GM23338 (cell line): ENCODE measurements at regions not wholly inside any gene's neighbourhood (a gene's known extent, or its start where the extent isn't known, plus 50 kb on each side); places are given as distances from the start of the nearest gene placed in this dataset.

ENCODE experiments used
- ATAC-seq: fragments of 200-7000 bp; cut with Tn5 transposase; 3 replicates; pipeline ENCODE4 v1.9.1; 2020
- DNase-seq: peaks from one replicate; pipeline ENCODE4 v3.0.0-alpha.2; 2015; ENCODE audit warnings: low spot score
- H2AFZ ChIP-seq: fragments of 200-600 bp; sonication (generic); 2 replicates; pipeline ENCODE4 v1.8.0; 2016; ENCODE audit warnings: antibody characterized with exemption, mild to moderate bottlenecking, moderate library complexity
- H3F3A ChIP-seq: fragments of 200-600 bp; sonication (generic); replicated peaks from 2 replicates; pipeline ENCODE4 v1.8.0; 2017; ENCODE audit warnings: antibody characterized with exemption, mixed run types, low read depth
- H3K27ac ChIP-seq: fragments of 200-600 bp; sonication (generic); 2 replicates; pipeline ENCODE4 v1.6.1; 2016; ENCODE audit warnings: low read depth
- H3K27me3 ChIP-seq: fragments of 200-600 bp; sonication (generic); 2 replicates; pipeline ENCODE4 v1.8.0; 2016; ENCODE audit warnings: mild to moderate bottlenecking, mixed run types, moderate library complexity; ENCODE audit not compliant: insufficient read depth
- H3K36me3 ChIP-seq: fragments of 200-600 bp; sonication (generic); 2 replicates; pipeline ENCODE4 v1.8.0; 2016; ENCODE audit warnings: mild to moderate bottlenecking; ENCODE audit not compliant: insufficient read depth
- H3K4me1 ChIP-seq: fragments of 200-600 bp; sonication (generic); 2 replicates; pipeline ENCODE4 v1.8.0; 2016; ENCODE audit warnings: mild to moderate bottlenecking, moderate library complexity; ENCODE audit not compliant: insufficient read depth
- H3K4me2 ChIP-seq: fragments of 200-600 bp; sonication (generic); 2 replicates; pipeline ENCODE4 v1.7.1; 2017; ENCODE audit warnings: mixed run types
- H3K4me3 ChIP-seq: fragments of 200-600 bp; sonication (generic); 2 replicates; pipeline ENCODE4 v1.6.1; 2016; ENCODE audit warnings: mixed run types
- H3K79me2 ChIP-seq: fragments of 200-600 bp; sonication (generic); replicated peaks from 2 replicates; pipeline ENCODE4 v1.8.0; 2017; ENCODE audit warnings: mild to moderate bottlenecking; ENCODE audit not compliant: insufficient read depth
- H3K9me2 ChIP-seq: fragments of 200-600 bp; sonication (generic); 2 replicates; pipeline ENCODE4 v1.8.0; 2017; ENCODE audit not compliant: insufficient read depth
- H4K20me1 ChIP-seq: fragments of 200-600 bp; sonication (generic); replicated peaks from 2 replicates; pipeline ENCODE4 v1.8.0; 2017; ENCODE audit warnings: mild to moderate bottlenecking; ENCODE audit not compliant: insufficient read depth
- H3K27ac Mint-ChIP-seq: 2 replicates; pipeline ENCODE4 v1.8.0; 2020; ENCODE audit warnings: inconsistent platforms, mild to moderate bottlenecking, moderate library complexity, mixed read lengths
- H3K27me3 Mint-ChIP-seq: 3 replicates; pipeline ENCODE4 v1.8.0; 2022; ENCODE audit warnings: low read depth, mild to moderate bottlenecking, moderate library complexity, mixed read lengths, inconsistent platforms; ENCODE audit not compliant: insufficient read depth, poor library complexity
- H3K36me3 Mint-ChIP-seq: 3 replicates; pipeline ENCODE4 v1.8.0; 2021; ENCODE audit warnings: low read depth, mild to moderate bottlenecking, inconsistent platforms, moderate library complexity, mixed read lengths
- H3K4me1 Mint-ChIP-seq: 3 replicates; pipeline ENCODE4 v1.8.0; 2020; ENCODE audit warnings: mild to moderate bottlenecking, inconsistent platforms, mixed read lengths
- H3K4me3 Mint-ChIP-seq: 3 replicates; pipeline ENCODE4 v1.8.0; 2021; ENCODE audit warnings: moderate library complexity, mild to moderate bottlenecking, inconsistent platforms, mixed read lengths
- H3K9me3 Mint-ChIP-seq: 3 replicates; pipeline ENCODE4 v1.8.0; 2020; ENCODE audit warnings: moderate library complexity, mild to moderate bottlenecking, inconsistent platforms, mixed read lengths
- CREB1 ChIP-seq: fragments of 250-450 bp; sonication (Bioruptor Pico); IDR thresholded peaks from 2 replicates; pipeline ENCODE4 v1.5.0; 2020; ENCODE audit warnings: low read depth, mild to moderate bottlenecking, moderate library complexity
- EZH2 ChIP-seq: fragments of 200-600 bp; sonication (generic); IDR thresholded peaks from one replicate; pipeline ENCODE4 v1.8.0; 2017; ENCODE audit warnings: antibody characterized with exemption, mild to moderate bottlenecking, low read depth; ENCODE audit not compliant: unreplicated experiment
- STAT1 ChIP-seq: IDR thresholded peaks from one replicate; pipeline ENCODE4 v1.6.1; 2016; ENCODE audit warnings: antibody characterized with exemption; ENCODE audit not compliant: unreplicated experiment
- ZNF114 ChIP-seq: fragments of 250-450 bp; sonication (Bioruptor Pico); IDR thresholded peaks from 2 replicates; pipeline ENCODE4 v1.5.0; 2020; ENCODE audit warnings: mild to moderate bottlenecking, moderate library complexity
- ZNF462 ChIP-seq: fragments of 250-450 bp; sonication (Bioruptor Pico); IDR thresholded peaks from 2 replicates; pipeline ENCODE4 v1.5.0; 2020; ENCODE audit warnings: mild to moderate bottlenecking, moderate library complexity
- TF ChIP-seq, protein P1 (sequence below): IDR thresholded peaks from one replicate; pipeline ENCODE4 v1.6.1; 2018; ENCODE audit warnings: antibody characterized with exemption; ENCODE audit not compliant: unreplicated experiment
- TF ChIP-seq, protein P2 (sequence below), 2 experiments: fragments of 200-600 bp in 1 of 2; sonication (generic) in 1 of 2; conservative IDR thresholded peaks; 2 replicates each; pipeline versions ENCODE4 v1.5.1 to v1.6.1; 2016 to 2017; ENCODE audit warnings: antibody characterized with exemption in 2 of 2, low read depth in 2 of 2, mild to moderate bottlenecking in 2 of 2, moderate library complexity in 1 of 2

DNA sequence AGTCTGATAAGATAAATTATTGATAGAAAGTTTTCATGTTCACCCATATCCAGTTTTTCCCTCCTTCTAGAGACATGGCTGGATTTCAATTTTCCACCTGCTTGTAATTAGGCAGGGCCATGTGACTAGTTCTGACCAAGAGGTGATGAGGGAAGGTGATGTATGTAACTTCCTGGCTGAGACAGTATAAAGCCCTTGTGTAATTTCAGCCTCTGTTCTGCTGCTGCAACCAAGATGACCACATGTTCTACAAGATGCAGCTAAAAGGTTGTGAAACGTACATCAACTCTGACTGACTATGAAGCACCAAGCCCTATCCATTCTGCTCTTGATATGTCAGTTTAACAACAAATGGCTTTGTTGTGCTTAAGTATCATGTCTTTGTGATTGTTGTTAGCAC is 376.5 kb upstream of the DAB2 start:
- Histone ChIP-seq H3F3A (no peaks in the 10 kb centered on the region), H2AFZ (no peak overlapping the region), H3K27ac (no peak overlapping the region), H3K9me2 (no peaks in the 10 kb centered on the region), H3K4me1 (peaks cover 11% of the 10 kb centered on the region; the same call in 1 of the 2 replicates), H3K79me2 (no peaks in the 10 kb centered on the region), H3K4me2 (no peak overlapping the region), H4K20me1 (no peaks in the 10 kb centered on the region), H3K36me3 (no peaks in the 10 kb centered on the region), H3K4me3 (no peak overlapping the region), H3K27me3 (no peaks in the 10 kb centered on the region)
- Mint-ChIP-seq H3K4me3 (no peak overlapping the region), H3K4me1 (peaks cover 12% of the 10 kb centered on the region; the same call in 2 of the 3 replicates), H3K36me3 (no peaks in the 10 kb centered on the region), H3K27ac (no peak overlapping the region), H3K9me3 (no peaks in the 10 kb centered on the region), H3K27me3 (no peaks in the 10 kb centered on the region)
- no peak for DNase-seq
- ATAC-seq: no peak
- no peak for TF ChIP-seq ZNF462
- TF ChIP-seq, protein P1, sequence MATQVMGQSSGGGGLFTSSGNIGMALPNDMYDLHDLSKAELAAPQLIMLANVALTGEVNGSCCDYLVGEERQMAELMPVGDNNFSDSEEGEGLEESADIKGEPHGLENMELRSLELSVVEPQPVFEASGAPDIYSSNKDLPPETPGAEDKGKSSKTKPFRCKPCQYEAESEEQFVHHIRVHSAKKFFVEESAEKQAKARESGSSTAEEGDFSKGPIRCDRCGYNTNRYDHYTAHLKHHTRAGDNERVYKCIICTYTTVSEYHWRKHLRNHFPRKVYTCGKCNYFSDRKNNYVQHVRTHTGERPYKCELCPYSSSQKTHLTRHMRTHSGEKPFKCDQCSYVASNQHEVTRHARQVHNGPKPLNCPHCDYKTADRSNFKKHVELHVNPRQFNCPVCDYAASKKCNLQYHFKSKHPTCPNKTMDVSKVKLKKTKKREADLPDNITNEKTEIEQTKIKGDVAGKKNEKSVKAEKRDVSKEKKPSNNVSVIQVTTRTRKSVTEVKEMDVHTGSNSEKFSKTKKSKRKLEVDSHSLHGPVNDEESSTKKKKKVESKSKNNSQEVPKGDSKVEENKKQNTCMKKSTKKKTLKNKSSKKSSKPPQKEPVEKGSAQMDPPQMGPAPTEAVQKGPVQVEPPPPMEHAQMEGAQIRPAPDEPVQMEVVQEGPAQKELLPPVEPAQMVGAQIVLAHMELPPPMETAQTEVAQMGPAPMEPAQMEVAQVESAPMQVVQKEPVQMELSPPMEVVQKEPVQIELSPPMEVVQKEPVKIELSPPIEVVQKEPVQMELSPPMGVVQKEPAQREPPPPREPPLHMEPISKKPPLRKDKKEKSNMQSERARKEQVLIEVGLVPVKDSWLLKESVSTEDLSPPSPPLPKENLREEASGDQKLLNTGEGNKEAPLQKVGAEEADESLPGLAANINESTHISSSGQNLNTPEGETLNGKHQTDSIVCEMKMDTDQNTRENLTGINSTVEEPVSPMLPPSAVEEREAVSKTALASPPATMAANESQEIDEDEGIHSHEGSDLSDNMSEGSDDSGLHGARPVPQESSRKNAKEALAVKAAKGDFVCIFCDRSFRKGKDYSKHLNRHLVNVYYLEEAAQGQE: no peak
- TF ChIP-seq, protein P2, sequence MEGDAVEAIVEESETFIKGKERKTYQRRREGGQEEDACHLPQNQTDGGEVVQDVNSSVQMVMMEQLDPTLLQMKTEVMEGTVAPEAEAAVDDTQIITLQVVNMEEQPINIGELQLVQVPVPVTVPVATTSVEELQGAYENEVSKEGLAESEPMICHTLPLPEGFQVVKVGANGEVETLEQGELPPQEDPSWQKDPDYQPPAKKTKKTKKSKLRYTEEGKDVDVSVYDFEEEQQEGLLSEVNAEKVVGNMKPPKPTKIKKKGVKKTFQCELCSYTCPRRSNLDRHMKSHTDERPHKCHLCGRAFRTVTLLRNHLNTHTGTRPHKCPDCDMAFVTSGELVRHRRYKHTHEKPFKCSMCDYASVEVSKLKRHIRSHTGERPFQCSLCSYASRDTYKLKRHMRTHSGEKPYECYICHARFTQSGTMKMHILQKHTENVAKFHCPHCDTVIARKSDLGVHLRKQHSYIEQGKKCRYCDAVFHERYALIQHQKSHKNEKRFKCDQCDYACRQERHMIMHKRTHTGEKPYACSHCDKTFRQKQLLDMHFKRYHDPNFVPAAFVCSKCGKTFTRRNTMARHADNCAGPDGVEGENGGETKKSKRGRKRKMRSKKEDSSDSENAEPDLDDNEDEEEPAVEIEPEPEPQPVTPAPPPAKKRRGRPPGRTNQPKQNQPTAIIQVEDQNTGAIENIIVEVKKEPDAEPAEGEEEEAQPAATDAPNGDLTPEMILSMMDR (conservative IDR thresholded peaks at IDR 0.05; ENCODE audit: low read depth in 2 of 2): no peak
- no peak for TF ChIP-seq ZNF114 (CRISPR knock-in tag)
- TF ChIP-seq STAT1: no peak
- TF ChIP-seq EZH2: no peak
- no peak for TF ChIP-seq CREB1 (CRISPR knock-in tag)
